K562 (cell line): ENCODE measurements at regions not wholly inside any gene's neighbourhood (a gene's known extent, or its start where the extent isn't known, plus 50 kb on each side); places are given as distances from the start of the nearest gene placed in this dataset.
A peak's percentile ranks its signal among the peaks of the same experiment; 100 is the strongest.

Experiments
- ARID2 ChIP-seq: fragments of 450-650 bp; IDR thresholded peaks from 2 replicates; pipeline ENCODE4 v1.6.1; 2017; ENCODE audit warnings: antibody characterized with exemption, mild to moderate bottlenecking
- BDP1 ChIP-seq: IDR thresholded peaks from 3 replicates; pipeline ENCODE4 v1.6.1; 2011; ENCODE audit not compliant: insufficient read length, insufficient read depth
- BRF1 ChIP-seq: IDR thresholded peaks from 3 replicates; pipeline ENCODE4 v1.6.1; 2011; ENCODE audit warnings: borderline replicate concordance, mild to moderate bottlenecking; ENCODE audit not compliant: insufficient read length; ENCODE audit errors: extremely low read depth
- CBFA2T3 ChIP-seq: fragments of 450-650 bp; IDR thresholded peaks from 2 replicates; pipeline ENCODE4 v1.6.1; 2017
- GABPB1 ChIP-seq: sonication (generic); formaldehyde crosslinking; IDR thresholded peaks from 2 replicates; pipeline ENCODE4 v1.8.0; 2022; ENCODE audit warnings: mild to moderate bottlenecking, missing genetic modification reagents
- HIVEP1 ChIP-seq: fragments of 250-450 bp; sonication (Bioruptor Pico); IDR thresholded peaks from 2 replicates; pipeline ENCODE4 v1.4.0; 2020; ENCODE audit warnings: mild to moderate bottlenecking
- KLF1 ChIP-seq: fragments of 450-650 bp; IDR thresholded peaks from 2 replicates; pipeline ENCODE4 v1.6.1; 2016; ENCODE audit warnings: missing genetic modification characterization, missing compliant biosample characterization
- NCOA4 ChIP-seq: fragments of 450-650 bp; IDR thresholded peaks from 2 replicates; pipeline ENCODE4 v1.6.1; 2018; ENCODE audit warnings: mild to moderate bottlenecking; ENCODE audit not compliant: partially characterized antibody
- NFYB ChIP-seq: IDR thresholded peaks from 2 replicates; pipeline ENCODE4 v1.6.1; 2011; ENCODE audit warnings: mild to moderate bottlenecking, moderate library complexity; ENCODE audit not compliant: insufficient read length; ENCODE audit errors: extremely low read depth
- NR2F6 ChIP-seq: fragments of 450-650 bp; formaldehyde crosslinking; IDR thresholded peaks from 2 replicates; pipeline ENCODE4 v1.4.0; 2020; ENCODE audit warnings: mild to moderate bottlenecking
- PURB ChIP-seq: sonication (generic); formaldehyde crosslinking; IDR thresholded peaks from 2 replicates; pipeline ENCODE4 v1.9.0; 2021; ENCODE audit warnings: low read depth, mild to moderate bottlenecking, missing genetic modification reagents
- RBFOX2 ChIP-seq: fragments of 200-400 bp; formaldehyde crosslinking; IDR thresholded peaks from 2 replicates; pipeline ENCODE4 v1.6.1; 2017; ENCODE audit warnings: low read depth, mild to moderate bottlenecking, low read length, moderate library complexity
- RBM25 ChIP-seq: fragments of 200-400 bp; formaldehyde crosslinking; IDR thresholded peaks from 2 replicates; pipeline ENCODE4 v1.6.1; 2018; ENCODE audit warnings: low read length, low read depth, moderate library complexity; ENCODE audit not compliant: severe bottlenecking
- SIN3A ChIP-seq, 2 experiments: fragments of 150-350 bp in 1 of 2; IDR thresholded peaks; 2 replicates each; pipeline ENCODE4 v1.6.1; 2011 to 2016; ENCODE audit warnings: borderline replicate concordance in 2 of 2, low read depth in 2 of 2, low read length in 2 of 2, mild to moderate bottlenecking in 2 of 2, moderate library complexity in 2 of 2; ENCODE audit not compliant: control insufficient read depth in 1 of 2
- SIN3B ChIP-seq: fragments of 450-650 bp; IDR thresholded peaks from 2 replicates; pipeline ENCODE4 v1.6.1; 2017; ENCODE audit warnings: low read depth, mild to moderate bottlenecking, moderate library complexity
- XRCC5 ChIP-seq: fragments of 200-400 bp; formaldehyde crosslinking; IDR thresholded peaks from 2 replicates; pipeline ENCODE4 v1.6.1; 2017; ENCODE audit warnings: low read depth, mild to moderate bottlenecking, low read length
- ZBTB7A ChIP-seq: IDR thresholded peaks from 2 replicates; pipeline ENCODE4 v1.6.1; 2011; ENCODE audit warnings: low read depth, mild to moderate bottlenecking, low read length, moderate library complexity, borderline replicate concordance; ENCODE audit not compliant: control insufficient read depth
- ZNF146 ChIP-seq: IDR thresholded peaks from one replicate; pipeline ENCODE4 v1.6.1; 2018; ENCODE audit warnings: missing compliant biosample characterization; ENCODE audit not compliant: unreplicated experiment
- ZNF217 ChIP-seq: sonication (generic); formaldehyde crosslinking; IDR thresholded peaks from 2 replicates; pipeline ENCODE4 v1.8.0; 2022; ENCODE audit warnings: mild to moderate bottlenecking, missing genetic modification reagents
- ZNF311 ChIP-seq: fragments of 250-450 bp; sonication (Bioruptor Pico); IDR thresholded peaks from 2 replicates; pipeline ENCODE4 v1.4.0; 2020; ENCODE audit warnings: mild to moderate bottlenecking, moderate library complexity
- ZNF324 ChIP-seq: fragments of 250-450 bp; sonication (Bioruptor Pico); IDR thresholded peaks from 2 replicates; pipeline ENCODE4 v1.4.0; 2020; ENCODE audit warnings: mild to moderate bottlenecking
- ZNF830 ChIP-seq: fragments of 250-450 bp; sonication (Bioruptor Pico); IDR thresholded peaks from 2 replicates; pipeline ENCODE4 v1.5.0; 2021; ENCODE audit warnings: mild to moderate bottlenecking
- TF ChIP-seq, protein P1 (sequence below): sonication (generic); formaldehyde crosslinking; IDR thresholded peaks from 2 replicates; pipeline ENCODE4 v1.8.1; 2023; ENCODE audit warnings: mild to moderate bottlenecking, missing genetic modification reagents

DNA sequence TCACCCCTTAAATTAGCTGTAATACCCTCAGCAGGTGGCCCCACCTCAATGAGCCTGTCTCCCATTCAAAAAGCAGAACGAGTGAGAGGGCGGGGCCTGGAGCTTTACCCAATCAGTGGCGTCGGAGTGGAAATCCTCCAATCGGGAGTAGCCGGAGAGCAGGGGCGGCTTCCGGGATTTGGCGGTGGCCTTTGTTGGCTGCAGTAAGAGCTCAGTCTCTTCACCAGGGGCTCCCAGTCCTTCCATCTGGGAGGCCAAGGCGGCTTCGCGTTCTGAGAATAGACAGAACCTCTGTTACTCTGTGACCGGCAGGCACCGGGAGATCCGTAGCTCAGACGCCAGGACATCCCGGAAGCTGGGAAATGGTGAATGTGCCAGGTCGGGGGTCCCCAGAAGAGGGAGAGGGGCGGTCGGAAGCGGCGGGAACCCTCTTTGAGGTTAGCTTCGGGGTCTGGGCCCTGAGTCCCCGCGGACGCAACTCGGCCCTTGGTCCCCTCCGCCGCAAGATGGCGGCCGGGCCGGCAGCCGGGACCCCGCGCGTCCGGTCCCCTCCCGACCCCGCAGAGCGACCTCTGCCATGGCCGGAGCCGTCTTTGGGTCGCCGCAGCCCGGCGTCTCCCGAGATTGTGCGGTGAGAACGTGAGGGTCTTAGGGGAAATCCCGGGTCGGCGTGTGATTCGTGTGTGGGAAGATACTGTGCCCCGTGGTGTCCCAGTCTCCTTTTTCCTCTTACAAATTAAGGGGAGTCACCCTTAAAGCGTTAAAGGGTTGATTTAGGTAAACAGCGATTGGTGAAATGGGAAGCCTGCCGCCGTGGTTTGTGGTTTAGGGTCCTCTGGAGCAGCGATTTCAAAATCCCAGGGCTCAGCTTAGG, 160.3 kb upstream of the ZNF267 start (continued):
- no peak for TF ChIP-seq NCOA4
- TF ChIP-seq SIN3A (IDR thresholded peaks at IDR 0.05; ENCODE audit: borderline replicate concordance in 2 of 2, control insufficient read depth in 1 of 2, low read depth in 2 of 2, low read length in 2 of 2), result peak in 1 of 2 experiments; percentile 77; a peak in 1 of 4 replicates
- TF ChIP-seq NR2F6 (CRISPR knock-in tag), result no peak
- TF ChIP-seq, protein P1, sequence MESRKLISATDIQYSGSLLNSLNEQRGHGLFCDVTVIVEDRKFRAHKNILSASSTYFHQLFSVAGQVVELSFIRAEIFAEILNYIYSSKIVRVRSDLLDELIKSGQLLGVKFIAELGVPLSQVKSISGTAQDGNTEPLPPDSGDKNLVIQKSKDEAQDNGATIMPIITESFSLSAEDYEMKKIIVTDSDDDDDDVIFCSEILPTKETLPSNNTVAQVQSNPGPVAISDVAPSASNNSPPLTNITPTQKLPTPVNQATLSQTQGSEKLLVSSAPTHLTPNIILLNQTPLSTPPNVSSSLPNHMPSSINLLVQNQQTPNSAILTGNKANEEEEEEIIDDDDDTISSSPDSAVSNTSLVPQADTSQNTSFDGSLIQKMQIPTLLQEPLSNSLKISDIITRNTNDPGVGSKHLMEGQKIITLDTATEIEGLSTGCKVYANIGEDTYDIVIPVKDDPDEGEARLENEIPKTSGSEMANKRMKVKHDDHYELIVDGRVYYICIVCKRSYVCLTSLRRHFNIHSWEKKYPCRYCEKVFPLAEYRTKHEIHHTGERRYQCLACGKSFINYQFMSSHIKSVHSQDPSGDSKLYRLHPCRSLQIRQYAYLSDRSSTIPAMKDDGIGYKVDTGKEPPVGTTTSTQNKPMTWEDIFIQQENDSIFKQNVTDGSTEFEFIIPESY (CRISPR knock-in tag), result 0 out of 2 replicates have a peak, but pooled peaks have one; percentile 10
- TF ChIP-seq PURB (CRISPR knock-in tag), result no peak
- peak; percentile 79; the same call in 1 of the 2 replicates for TF ChIP-seq ZBTB7A
- no peak for TF ChIP-seq HIVEP1
- peak; percentile 29; the same call in 1 of the 2 replicates for TF ChIP-seq SIN3B
- TF ChIP-seq ZNF217 (CRISPR knock-in tag), result no peak
- TF ChIP-seq RBFOX2, result peak; percentile 92
- no peak for TF ChIP-seq ZNF311
- TF ChIP-seq ZNF324 (CRISPR knock-in tag), result no peak
- TF ChIP-seq RBM25, result peak; percentile 84
- 0 out of 2 replicates have a peak, but pooled peaks have one; percentile 23 for TF ChIP-seq KLF1 (tag)
- TF ChIP-seq CBFA2T3, result no peak
- no peak for TF ChIP-seq BRF1
- peak; percentile 96 for TF ChIP-seq NFYB
- TF ChIP-seq XRCC5, result 0 out of 2 replicates have a peak, but pooled peaks have one; percentile 7
- TF ChIP-seq ZNF146 (CRISPR knock-in tag), result no peak
- no peak for TF ChIP-seq ARID2
- TF ChIP-seq GABPB1, result peak; percentile 68; the same call in 1 of the 2 replicates
- no peak for TF ChIP-seq BDP1
- TF ChIP-seq ZNF830 (CRISPR knock-in tag), result no peak
